NCI-H82 treated with DMSO at 0.1 percent for 48 hours (cell line): ENCODE measurements at regions not wholly inside any gene's neighbourhood (a gene's known extent, or its start where the extent isn't known, plus 50 kb on each side); places are given as distances from the start of the nearest gene placed in this dataset.
"Not testable (repeated sequence)": the region's sequence is repeated elsewhere in the genome, so short reads cannot be mapped to it uniquely, and the experiment has no call there.

Experiments
- DNase-seq: peaks from one replicate; lab custom pipeline; 2025; ENCODE audit not compliant: unreplicated experiment; lab: John Stamatoyannopoulos, UW

GRCh38 chr6:6810727-6811126, 222.2 kb downstream of the LY86 start:
- no peak for DNase-seq

- DNase-seq = no peak
These were observed 222.8 kb downstream of the LY86 start for GRCh38 chr6:6811128-6812009.

GRCh38 chr6:6812427-6812826, 223.9 kb downstream of the LY86 start:
- no peak for DNase-seq

GRCh38 chr6:6815732-6816131, 227.2 kb downstream of the LY86 start:
- DNase-seq = no peak

- no peak for DNase-seq
These were observed 228.2 kb downstream of the LY86 start for GRCh38 chr6:6816716-6817115.

GRCh38 chr6:6818078-6818639, 229.6 kb downstream of the LY86 start:
- DNase-seq = no peak

- DNase-seq = no peak
These were observed 232.2 kb downstream of the LY86 start for GRCh38 chr6:6820641-6821238.

GRCh38 chr6:6821639-6822261, 233.2 kb downstream of the LY86 start:
- DNase-seq = no peak

GRCh38 chr6:6823030-6823429, 234.5 kb downstream of the LY86 start:
- no peak for DNase-seq

GRCh38 chr6:6823568-6824224, 235.2 kb downstream of the LY86 start:
- no peak for DNase-seq

- no peak for DNase-seq
These were observed 235.9 kb downstream of the LY86 start for GRCh38 chr6:6824381-6824780.

GRCh38 chr6:6825193-6825784, 236.8 kb downstream of the LY86 start:
- DNase-seq = no peak

GRCh38 chr6:6826095-6826901, 237.8 kb downstream of the LY86 start:
- no peak for DNase-seq

GRCh38 chr6:6826961-6827360, 238.4 kb downstream of the LY86 start:
- DNase-seq = no peak

- DNase-seq = no peak
These were observed 241.6 kb downstream of the LY86 start for GRCh38 chr6:6829872-6830685.

GRCh38 chr6:6830686-6831063, 242.2 kb downstream of the LY86 start:
- not testable (repeated sequence) for DNase-seq

- no peak for DNase-seq
These were observed 243.9 kb downstream of the LY86 start for GRCh38 chr6:6832439-6832838.

GRCh38 chr6:6834356-6835222, 246.1 kb downstream of the LY86 start:
- DNase-seq = no peak

GRCh38 chr6:6835223-6835503, 246.6 kb downstream of the LY86 start:
- no peak for DNase-seq
